Epidermal melanocyte (primary cell): ENCODE measurements at regions not wholly inside any gene's neighbourhood (a gene's known extent, or its start where the extent isn't known, plus 50 kb on each side); places are given as distances from the start of the nearest gene placed in this dataset.
"Not testable (repeated sequence)": the region's sequence is repeated elsewhere in the genome, so short reads cannot be mapped to it uniquely, and the experiment has no call there.

Experiments used
- DNase-seq: peaks from one replicate; pipeline ENCODE4 v3.0.0; 2011; ENCODE audit warnings: low spot score; ENCODE audit not compliant: insufficient read length

DNA sequence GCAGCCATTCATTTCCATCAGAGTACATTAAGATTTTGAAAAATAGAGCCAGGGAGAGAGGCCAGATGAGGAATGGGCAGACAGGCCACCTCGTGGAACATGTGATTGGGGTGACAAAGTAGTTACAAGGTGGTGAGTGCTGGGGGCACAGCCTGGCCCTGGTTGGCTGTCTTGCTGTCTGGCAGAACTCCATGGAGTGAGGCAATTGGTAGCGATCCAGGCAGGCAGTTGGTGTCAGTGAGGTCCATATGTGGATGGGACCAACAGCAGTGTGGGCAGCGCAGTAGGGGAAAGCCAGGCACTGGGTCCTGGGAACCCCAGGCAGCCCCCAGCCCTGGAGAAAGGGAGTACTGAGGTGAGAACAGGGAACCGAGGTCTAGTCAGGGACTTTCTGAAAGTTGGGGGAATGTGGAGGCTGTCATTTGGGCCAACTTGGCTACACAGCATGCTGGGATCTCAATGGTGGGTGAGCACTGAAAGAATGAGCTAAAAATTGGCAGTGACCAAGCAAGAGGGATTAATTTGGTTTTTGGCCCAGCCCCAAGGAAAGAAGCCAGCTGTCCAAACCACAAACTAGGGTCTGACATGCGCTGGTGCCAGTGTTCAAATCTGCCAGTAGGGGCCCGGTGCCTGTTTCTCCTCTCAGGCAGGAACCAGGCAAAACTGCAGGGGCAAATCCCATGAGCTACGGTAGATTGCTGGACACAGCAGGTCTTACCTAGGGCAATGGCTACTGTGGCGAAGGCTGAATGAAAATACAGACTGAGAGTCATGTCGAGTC, 61.4 kb upstream of the E2F3 start:
- DNase-seq = no peak

DNA sequence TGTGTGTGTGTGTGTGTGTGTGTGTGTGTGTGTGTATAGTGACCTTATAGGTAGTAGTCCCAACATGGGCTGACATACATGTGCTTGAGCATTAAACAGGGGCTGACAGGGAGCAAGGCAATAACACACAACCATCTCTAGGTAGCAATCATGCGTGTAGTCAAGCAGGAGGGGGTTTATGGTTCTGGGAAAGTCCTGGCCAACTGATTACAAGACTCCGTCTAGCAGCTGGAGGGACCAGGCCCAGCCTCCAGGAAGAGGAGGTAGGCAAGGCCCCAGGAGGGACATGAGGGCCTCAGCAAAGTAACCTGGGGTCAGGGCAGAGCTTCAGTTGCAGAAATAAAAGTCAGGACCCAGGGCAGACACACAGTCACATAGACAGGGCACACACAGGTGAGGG, 60.6 kb upstream of the E2F3 start:
- DNase-seq = no peak

GRCh38 chr6:20341564-20341963, 60.1 kb upstream of the E2F3 start:
- no peak for DNase-seq

DNA sequence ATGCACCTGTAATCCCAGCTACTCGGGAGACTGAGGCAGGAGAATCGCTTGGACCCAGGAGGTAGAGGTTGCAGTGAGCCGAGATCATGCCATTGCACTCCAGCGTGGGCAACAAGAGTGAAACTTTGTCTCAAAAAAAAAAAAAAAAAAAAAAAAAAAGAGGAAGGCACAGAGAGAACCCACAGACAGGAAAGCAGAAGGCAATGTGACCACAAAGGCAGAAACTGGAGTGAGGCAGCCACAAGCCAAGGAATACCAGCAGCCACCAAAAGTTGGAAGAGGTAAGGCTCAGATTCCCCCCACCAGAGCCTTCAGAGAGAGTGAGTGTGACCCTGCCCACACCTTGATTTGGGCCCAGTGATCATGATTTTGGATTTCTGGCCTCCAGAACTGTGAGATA, 54.7 kb upstream of the E2F3 start:
- DNase-seq = not testable (repeated sequence)

DNA sequence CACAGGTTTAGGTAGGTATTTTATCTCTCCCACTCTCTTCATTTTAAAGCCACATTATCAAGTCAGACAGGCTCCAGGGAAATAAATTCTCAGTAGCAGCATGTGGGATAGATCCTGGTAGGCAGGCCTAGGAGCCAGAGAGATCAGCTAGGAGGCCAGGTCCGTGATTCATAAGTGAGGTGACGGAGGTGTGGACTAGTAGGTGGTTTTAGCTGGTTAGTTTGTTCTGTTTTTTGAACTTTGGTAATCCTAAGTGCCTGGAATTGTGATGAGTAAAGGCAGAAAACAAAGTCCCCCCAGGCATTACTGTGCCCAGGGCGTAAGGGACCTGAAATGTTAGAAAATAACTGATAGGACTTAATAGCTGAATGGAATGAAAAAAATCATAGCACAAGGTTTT, 53.6 kb upstream of the E2F3 start:
- DNase-seq = no peak

- DNase-seq = no peak
These were observed 52.5 kb upstream of the E2F3 start for GRCh38 chr6:20349225-20349624.

- no peak for DNase-seq
These were observed 51.5 kb upstream of the E2F3 start for GRCh38 chr6:20350215-20350614.

DNA sequence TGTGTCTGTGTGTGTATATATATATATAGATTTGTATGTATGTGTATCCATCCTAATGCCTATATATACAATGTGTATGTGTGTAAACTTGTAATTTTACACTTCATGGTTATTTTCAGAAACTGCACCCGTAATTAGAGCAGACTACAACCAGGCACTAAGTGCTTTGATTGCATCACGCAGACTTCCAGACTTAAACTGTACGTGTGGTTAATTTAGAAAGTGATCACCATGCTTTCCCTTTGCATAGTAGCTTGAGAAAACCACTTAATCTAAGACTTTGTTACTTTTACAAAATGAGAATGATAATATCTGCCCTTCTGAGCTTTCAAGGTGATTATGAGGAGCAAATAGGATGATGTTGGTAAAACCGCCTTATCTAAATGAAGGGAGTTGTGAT, 50.1 kb upstream of the E2F3 start:
- no peak for DNase-seq
